ENCODE measurements at regions not wholly inside any gene's neighbourhood (a gene's known extent, or its start where the extent isn't known, plus 50 kb on each side); places are given as distances from the start of the nearest gene placed in this dataset.
"Not testable (repeated sequence)": the region's sequence is repeated elsewhere in the genome, so short reads cannot be mapped to it uniquely, and the experiment has no call there.

GRCh38 chr2:103167599-103167998 is 405.8 kb downstream of the TMEM182 start:
- no peak for DNase-seq (ENCODE audit: low spot score)

- no peak for DNase-seq (ENCODE audit: low spot score)
These were observed 408.0 kb downstream of the TMEM182 start for GRCh38 chr2:103169861-103170260.

GRCh38 chr2:103172821-103173220 is 411.0 kb downstream of the TMEM182 start:
- no peak for DNase-seq (ENCODE audit: low spot score)

GRCh38 chr2:103174711-103175110 is 412.9 kb downstream of the TMEM182 start:
- no peak for DNase-seq (ENCODE audit: low spot score)

- DNase-seq (ENCODE audit: low spot score), result no peak
These were observed 414.6 kb downstream of the TMEM182 start for GRCh38 chr2:103176294-103176915.

- DNase-seq (ENCODE audit: low spot score), result no peak
These were observed 418.0 kb downstream of the TMEM182 start for GRCh38 chr2:103179798-103180197.

GRCh38 chr2:103183061-103183460 is 421.2 kb downstream of the TMEM182 start:
- no peak for DNase-seq (ENCODE audit: low spot score)

GRCh38 chr2:103196802-103197201 is 435.0 kb downstream of the TMEM182 start:
- no peak for DNase-seq (ENCODE audit: low spot score)

- not testable (repeated sequence) for DNase-seq (ENCODE audit: low spot score)
These were observed 438.9 kb downstream of the TMEM182 start for GRCh38 chr2:103200774-103201173.

GRCh38 chr2:103208916-103209315 is 447.1 kb downstream of the TMEM182 start:
- DNase-seq (ENCODE audit: low spot score), result no peak

GRCh38 chr2:103213028-103213542 is 451.3 kb downstream of the TMEM182 start:
- no peak for DNase-seq (ENCODE audit: low spot score)

- DNase-seq (ENCODE audit: low spot score), result no peak
These were observed 456.7 kb downstream of the TMEM182 start for GRCh38 chr2:103218516-103218915.

- DNase-seq (ENCODE audit: low spot score), result no peak
These were observed 457.6 kb downstream of the TMEM182 start for GRCh38 chr2:103219398-103219797.

GRCh38 chr2:103222969-103223368 is 461.1 kb downstream of the TMEM182 start:
- DNase-seq (ENCODE audit: low spot score), result no peak

- no peak for DNase-seq (ENCODE audit: low spot score)
These were observed 469.0 kb downstream of the TMEM182 start for GRCh38 chr2:103230796-103231195.

- no peak for DNase-seq (ENCODE audit: low spot score)
These were observed 471.0 kb downstream of the TMEM182 start for GRCh38 chr2:103232865-103233264.

- no peak for DNase-seq (ENCODE audit: low spot score)
These were observed 471.9 kb downstream of the TMEM182 start for GRCh38 chr2:103233691-103234090.

GRCh38 chr2:103235283-103235682 is 473.5 kb downstream of the TMEM182 start:
- DNase-seq (ENCODE audit: low spot score), result no peak

- no peak for DNase-seq (ENCODE audit: low spot score)
These were observed 487.6 kb downstream of the TMEM182 start for GRCh38 chr2:103249462-103249861.

GRCh38 chr2:103252781-103253180 is 490.9 kb downstream of the TMEM182 start:
- DNase-seq (ENCODE audit: low spot score), result no peak

GRCh38 chr2:103254611-103255010 is 492.8 kb downstream of the TMEM182 start:
- DNase-seq (ENCODE audit: low spot score), result no peak

GRCh38 chr2:103264058-103264768 is 502.4 kb downstream of the TMEM182 start:
- DNase-seq (ENCODE audit: low spot score), result no peak

- DNase-seq (ENCODE audit: low spot score), result no peak
These were observed 503.7 kb downstream of the TMEM182 start for GRCh38 chr2:103265521-103265920.

Data from umbilical cord (tissue), 1 donor.